Esophagus muscularis mucosa (tissue), 3 donors: ENCODE measurements at regions not wholly inside any gene's neighbourhood (a gene's known extent, or its start where the extent isn't known, plus 50 kb on each side); places are given as distances from the start of the nearest gene placed in this dataset.

Experiments
- POLR2AphosphoS5 ChIP-seq, 2 donors: sonication (generic); formaldehyde crosslinking; IDR thresholded peaks; one replicate each; pipeline ENCODE4 v1.6.1; 2017; ENCODE audit warnings: antibody characterized with exemption in 2 of 2
- TF ChIP-seq, protein P1 (sequence below), 3 experiments: fragments of 200-600 bp in 2 of 3; fragments of 450-650 bp in 1 of 3; sonication (generic) in 2 of 3; IDR thresholded peaks; one replicate each; pipeline ENCODE4 v1.5.1; 2017 to 2019; ENCODE audit warnings: antibody characterized with exemption in 3 of 3, mild to moderate bottlenecking in 2 of 3, moderate library complexity in 1 of 3

DNA sequence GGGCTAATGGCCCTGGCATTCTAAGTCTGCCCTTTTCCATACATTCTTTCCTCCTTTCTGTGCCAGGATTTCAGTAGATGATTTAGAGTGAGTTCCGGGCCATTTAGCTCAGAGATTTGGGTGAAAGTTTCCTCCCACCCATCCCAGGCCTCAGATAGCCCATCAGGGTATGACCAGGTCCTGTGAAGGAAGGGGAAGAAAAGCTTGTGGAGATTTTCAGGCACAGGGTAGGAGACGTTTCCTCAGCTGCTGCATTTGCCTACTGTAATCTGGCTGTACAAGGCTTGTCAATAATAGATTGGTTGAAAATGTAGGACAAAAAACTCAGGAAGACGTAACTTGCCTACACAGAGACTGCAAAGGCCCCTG is 63.2 kb upstream of the BCL6 start:
- no peak for TF ChIP-seq POLR2AphosphoS5 (IDR thresholded peaks at IDR 0.05)
- TF ChIP-seq, protein P1, sequence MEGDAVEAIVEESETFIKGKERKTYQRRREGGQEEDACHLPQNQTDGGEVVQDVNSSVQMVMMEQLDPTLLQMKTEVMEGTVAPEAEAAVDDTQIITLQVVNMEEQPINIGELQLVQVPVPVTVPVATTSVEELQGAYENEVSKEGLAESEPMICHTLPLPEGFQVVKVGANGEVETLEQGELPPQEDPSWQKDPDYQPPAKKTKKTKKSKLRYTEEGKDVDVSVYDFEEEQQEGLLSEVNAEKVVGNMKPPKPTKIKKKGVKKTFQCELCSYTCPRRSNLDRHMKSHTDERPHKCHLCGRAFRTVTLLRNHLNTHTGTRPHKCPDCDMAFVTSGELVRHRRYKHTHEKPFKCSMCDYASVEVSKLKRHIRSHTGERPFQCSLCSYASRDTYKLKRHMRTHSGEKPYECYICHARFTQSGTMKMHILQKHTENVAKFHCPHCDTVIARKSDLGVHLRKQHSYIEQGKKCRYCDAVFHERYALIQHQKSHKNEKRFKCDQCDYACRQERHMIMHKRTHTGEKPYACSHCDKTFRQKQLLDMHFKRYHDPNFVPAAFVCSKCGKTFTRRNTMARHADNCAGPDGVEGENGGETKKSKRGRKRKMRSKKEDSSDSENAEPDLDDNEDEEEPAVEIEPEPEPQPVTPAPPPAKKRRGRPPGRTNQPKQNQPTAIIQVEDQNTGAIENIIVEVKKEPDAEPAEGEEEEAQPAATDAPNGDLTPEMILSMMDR (IDR thresholded peaks at IDR 0.05), result no peak
